ENCODE measurements at regions not wholly inside any gene's neighbourhood (a gene's known extent, or its start where the extent isn't known, plus 50 kb on each side); places are given as distances from the start of the nearest gene placed in this dataset.

DNA sequence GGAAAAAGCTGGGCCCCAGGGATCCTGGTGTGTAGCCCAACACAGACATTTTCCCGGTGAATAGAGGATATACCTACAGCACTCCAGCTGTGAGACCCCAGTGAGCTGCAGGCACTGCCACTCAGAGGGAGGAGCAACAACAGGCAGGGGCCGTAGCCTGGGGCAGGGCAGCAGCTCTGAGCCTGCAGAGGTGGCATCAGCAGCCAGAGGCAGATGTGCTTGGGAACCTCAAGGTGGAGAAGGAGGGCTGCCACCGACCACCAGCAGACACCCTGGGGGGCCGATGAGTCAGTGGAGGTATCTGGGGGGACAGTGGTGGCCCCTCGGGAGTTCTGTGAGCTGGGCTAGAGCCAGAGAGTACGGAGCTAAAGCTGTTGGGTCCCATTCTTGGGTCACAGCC lies 110.2 kb upstream of the GDF10 start:
- Histone ChIP-seq H3K27ac (ENCODE audit: low read length) (no peak overlapping the region), H3K9me3 (ENCODE audit: low read length) (no peaks in the 10 kb centered on the region), H3K9ac (ENCODE audit: low read length) (no peak overlapping the region), H3K79me2 (replicated peaks; ENCODE audit: insufficient read depth, low read length) (no peaks in the 10 kb centered on the region), H3K36me3 (ENCODE audit: insufficient read depth, low read length) (no peaks in the 10 kb centered on the region), H3K27me3 (ENCODE audit: insufficient read depth, low read depth, low read length) (no peaks in the 10 kb centered on the region), H4K20me1 (ENCODE audit: insufficient read depth) (no peaks in the 10 kb centered on the region), H3K4me2 (ENCODE audit: low read length) (no peak overlapping the region), H3K9me2 (ENCODE audit: insufficient read depth, low read length) (no peaks in the 10 kb centered on the region), H2AFZ (ENCODE audit: low read depth, low read length) (no peak overlapping the region), H3K4me3 (ENCODE audit: low read length) (no peak overlapping the region), H3F3A (ENCODE audit: insufficient read depth, low read length, poor library complexity, severe bottlenecking) (no peaks in the 10 kb centered on the region)
- TF ChIP-seq RAD21 (conservative IDR thresholded peaks at IDR 0.05) = no peak
- TF ChIP-seq MXI1 (conservative IDR thresholded peaks at IDR 0.05; ENCODE audit: poor library complexity, severe bottlenecking) = no peak
- no peak for TF ChIP-seq SMC3 (conservative IDR thresholded peaks at IDR 0.05; ENCODE audit: poor library complexity)
- TF ChIP-seq EZH2 (IDR thresholded peaks at IDR 0.05; ENCODE audit: borderline replicate concordance, insufficient read depth, low read length, poor library complexity, severe bottlenecking) = no peak
- TF ChIP-seq POLR2AphosphoS5 (IDR thresholded peaks at IDR 0.05) = no peak
- TF ChIP-seq TAF1 (IDR thresholded peaks at IDR 0.05; ENCODE audit: low read depth) = no peak
- TF ChIP-seq EP300 (conservative IDR thresholded peaks at IDR 0.05; ENCODE audit: poor library complexity, severe bottlenecking) = no peak
- TF ChIP-seq REST (IDR thresholded peaks at IDR 0.05; ENCODE audit: borderline replicate concordance) = no peak
- TF ChIP-seq CTCF (IDR thresholded peaks at IDR 0.05; ENCODE audit: poor library complexity, severe bottlenecking) = no peak

- TF ChIP-seq MXI1 (conservative IDR thresholded peaks at IDR 0.05; ENCODE audit: poor library complexity, severe bottlenecking) = no peak
- TF ChIP-seq SMC3 (conservative IDR thresholded peaks at IDR 0.05; ENCODE audit: poor library complexity) = no peak
- no peak for TF ChIP-seq EP300 (conservative IDR thresholded peaks at IDR 0.05; ENCODE audit: poor library complexity, severe bottlenecking)
- TF ChIP-seq CTCF (IDR thresholded peaks at IDR 0.05; ENCODE audit: poor library complexity, severe bottlenecking) = no peak
- TF ChIP-seq RAD21 (conservative IDR thresholded peaks at IDR 0.05) = no peak
- TF ChIP-seq TAF1 (IDR thresholded peaks at IDR 0.05; ENCODE audit: low read depth) = no peak
- no peak for TF ChIP-seq REST (IDR thresholded peaks at IDR 0.05; ENCODE audit: borderline replicate concordance)
- no peak for TF ChIP-seq EZH2 (IDR thresholded peaks at IDR 0.05; ENCODE audit: borderline replicate concordance, insufficient read depth, low read length, poor library complexity, severe bottlenecking)
- TF ChIP-seq POLR2AphosphoS5 (IDR thresholded peaks at IDR 0.05) = no peak
- Histone ChIP-seq H3K27me3 (ENCODE audit: insufficient read depth, low read depth, low read length) (no peaks in the 10 kb centered on the region), H3K9me3 (ENCODE audit: low read length) (no peaks in the 10 kb centered on the region)
These were observed 109.7 kb upstream of the GDF10 start for GRCh38 chr10:47190301-47190700.

More at GRCh38 chr10:47190301-47190700, 109.7 kb upstream of the GDF10 start:
- H3K27ac ChIP-seq (ENCODE audit: low read length) = no peak overlapping the region
- H3K36me3 ChIP-seq (ENCODE audit: insufficient read depth, low read length) = no peaks in the 10 kb centered on the region
- no peak overlapping the region for H3K4me2 ChIP-seq (ENCODE audit: low read length)
- no peaks in the 10 kb centered on the region for H3K79me2 ChIP-seq (replicated peaks; ENCODE audit: insufficient read depth, low read length)
- no peak overlapping the region for H3K4me3 ChIP-seq (ENCODE audit: low read length)
- H3K9ac ChIP-seq (ENCODE audit: low read length) = no peak overlapping the region
- H3F3A ChIP-seq (ENCODE audit: insufficient read depth, low read length, poor library complexity, severe bottlenecking) = no peaks in the 10 kb centered on the region
- no peak overlapping the region for H2AFZ ChIP-seq (ENCODE audit: low read depth, low read length)
- no peaks in the 10 kb centered on the region for H4K20me1 ChIP-seq (ENCODE audit: insufficient read depth)
- no peaks in the 10 kb centered on the region for H3K9me2 ChIP-seq (ENCODE audit: insufficient read depth, low read length)

All from neural cell (in vitro differentiated cells).